Lower lobe of right lung (tissue), 2 donors: ENCODE measurements at regions not wholly inside any gene's neighbourhood (a gene's known extent, or its start where the extent isn't known, plus 50 kb on each side); places are given as distances from the start of the nearest gene placed in this dataset.

Experiments
- ATAC-seq, 2 donors: fragments of 200-7000 bp; cut with Tn5 transposase; one replicate each; pipeline ENCODE4 v1.9.1; 2020 to 2022; ENCODE audit warnings: mild to moderate bottlenecking in 2 of 2, moderate library complexity in 2 of 2
- DNase-seq: peaks from one replicate; pipeline ENCODE4 v3.0.0-alpha.2; 2020
- H3K27ac ChIP-seq: fragments of 200-600 bp; one replicate; pipeline ENCODE4 v1.8.0; 2022
- H3K27me3 ChIP-seq: fragments of 200-600 bp; one replicate; pipeline ENCODE4 v1.8.0; 2022; ENCODE audit warnings: low read depth
- H3K36me3 ChIP-seq: fragments of 200-600 bp; one replicate; pipeline ENCODE4 v1.8.0; 2022; ENCODE audit warnings: mild to moderate bottlenecking
- H3K4me1 ChIP-seq: fragments of 200-600 bp; one replicate; pipeline ENCODE4 v1.8.0; 2022
- H3K4me3 ChIP-seq: fragments of 200-600 bp; one replicate; pipeline ENCODE4 v1.8.0; 2022; ENCODE audit warnings: mild to moderate bottlenecking
- H3K9me3 ChIP-seq: fragments of 200-600 bp; one replicate; pipeline ENCODE4 v1.8.0; 2022
- CTCF ChIP-seq: fragments of 200-600 bp; IDR thresholded peaks from one replicate; pipeline ENCODE4 v1.8.0; 2022; ENCODE audit warnings: antibody characterized with exemption, mild to moderate bottlenecking
- intact Hi-C: fragments of 100-400 bp; cut with DNase I; formaldehyde crosslinking; loops from one replicate; pipeline ENCODE4 v1.11.0; 2022
- donor health status: DM: no; HTN: yes; CAD: no; lungs with severe emphysema.

- Histone ChIP-seq H3K36me3 (no peaks in the 10 kb centered on the region), H3K9me3 (no peaks in the 10 kb centered on the region), H3K4me3 (no peak overlapping the region), H3K4me1 (peaks cover 42% of the 10 kb centered on the region), H3K27me3 (no peaks in the 10 kb centered on the region), H3K27ac (no peak overlapping the region)
- ATAC-seq (no peak), DNase-seq (no peak)
- no peak for TF ChIP-seq CTCF
- intact Hi-C loops = no loop called here
Observed at GRCh38 chr11:86175626-86176025, 68.9 kb upstream of the EED start.

GRCh38 chr11:86175191-86175590 is 69.4 kb upstream of the EED start:
- Histone ChIP-seq H3K4me1 (peaks cover 37% of the 10 kb centered on the region), H3K4me3 (no peak overlapping the region), H3K27ac (no peak overlapping the region), H3K9me3 (no peaks in the 10 kb centered on the region), H3K27me3 (no peaks in the 10 kb centered on the region), H3K36me3 (no peaks in the 10 kb centered on the region)
- intact Hi-C loops = no loop called here
- TF ChIP-seq CTCF = no peak
- no peak for ATAC-seq
- no peak for DNase-seq

- Histone ChIP-seq H3K9me3 (no peaks in the 10 kb centered on the region), H3K36me3 (no peaks in the 10 kb centered on the region), H3K4me1 (peaks cover 35% of the 10 kb centered on the region), H3K4me3 (no peak overlapping the region), H3K27ac (peak overlapping the region; percentile 61), H3K27me3 (no peaks in the 10 kb centered on the region)
- intact Hi-C loops = no loop called here
- TF ChIP-seq CTCF = no peak
- DNase-seq (no peak), ATAC-seq (peak; percentile 73 to 76)
Observed at GRCh38 chr11:86174101-86175046, 70.2 kb upstream of the EED start.

- intact Hi-C loops = no loop called here
- Histone ChIP-seq H3K27me3 (no peaks in the 10 kb centered on the region), H3K27ac (no peak overlapping the region), H3K4me3 (no peak overlapping the region), H3K4me1 (peaks cover 29% of the 10 kb centered on the region), H3K9me3 (no peaks in the 10 kb centered on the region), H3K36me3 (no peaks in the 10 kb centered on the region)
- no peak for TF ChIP-seq CTCF
- ATAC-seq (no peak), DNase-seq (no peak)
Observed at GRCh38 chr11:86172894-86173293, 71.7 kb upstream of the EED start.

- intact Hi-C loops = no loop called here
Observed at GRCh38 chr11:86171627-86172026, 72.9 kb upstream of the EED start.

More at GRCh38 chr11:86171627-86172026, 72.9 kb upstream of the EED start:
- ATAC-seq = no peak
- Histone ChIP-seq H3K27me3 (no peaks in the 10 kb centered on the region), H3K4me1 (peaks cover 19% of the 10 kb centered on the region), H3K9me3 (no peaks in the 10 kb centered on the region), H3K27ac (no peak overlapping the region), H3K36me3 (no peaks in the 10 kb centered on the region), H3K4me3 (no peak overlapping the region)
- TF ChIP-seq CTCF = no peak
- DNase-seq = no peak
